Gastroesophageal sphincter (tissue), 3 donors: ENCODE measurements at regions not wholly inside any gene's neighbourhood (a gene's known extent, or its start where the extent isn't known, plus 50 kb on each side); places are given as distances from the start of the nearest gene placed in this dataset.

Experiments
- EP300 ChIP-seq: sonication (generic); formaldehyde crosslinking; IDR thresholded peaks from one replicate; pipeline ENCODE4 v1.6.1; 2017; ENCODE audit warnings: antibody characterized with exemption, mild to moderate bottlenecking
- POLR2A ChIP-seq, 2 donors: fragments of 450-650 bp; IDR thresholded peaks; one replicate each; pipeline ENCODE4 v1.6.1; 2017; ENCODE audit warnings: antibody characterized with exemption in 2 of 2, mild to moderate bottlenecking in 2 of 2, moderate library complexity in 1 of 2
- POLR2AphosphoS5 ChIP-seq: sonication (generic); formaldehyde crosslinking; IDR thresholded peaks from one replicate; pipeline ENCODE4 v1.6.1; 2017; ENCODE audit warnings: antibody characterized with exemption
- TF ChIP-seq, protein P1 (sequence below), 4 experiments: fragments of 200-600 bp in 2 of 4; fragments of 450-650 bp in 2 of 4; sonication (generic) in 1 of 4; IDR thresholded peaks; one replicate each; pipeline ENCODE4 v1.5.1; 2017 to 2019; ENCODE audit warnings: antibody characterized with exemption in 4 of 4, mild to moderate bottlenecking in 2 of 4, moderate library complexity in 2 of 4

DNA sequence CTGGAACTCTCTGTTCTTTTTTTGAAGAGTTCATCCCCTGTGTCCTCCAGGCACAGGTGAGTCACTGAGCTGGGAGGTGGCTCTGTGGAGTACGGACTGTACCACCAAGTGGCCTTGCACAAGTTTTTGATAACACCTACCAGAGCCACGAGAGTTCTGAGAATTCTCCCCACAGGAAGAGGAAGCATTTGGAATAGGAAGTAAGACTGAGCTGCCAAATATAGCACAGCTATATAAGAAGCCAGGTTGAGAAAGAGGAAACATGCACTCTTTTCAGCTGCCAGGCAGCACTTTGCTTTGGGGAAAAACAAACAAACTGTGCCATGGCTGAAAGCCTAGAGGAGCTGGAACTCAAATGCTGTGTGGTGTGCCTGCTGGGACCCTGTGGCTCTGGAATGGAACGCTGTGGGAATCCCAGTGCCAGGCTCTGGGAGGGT is 70.8 kb upstream of the RIPOR2 start:
- TF ChIP-seq POLR2A (IDR thresholded peaks at IDR 0.05): no peak
- TF ChIP-seq, protein P1, sequence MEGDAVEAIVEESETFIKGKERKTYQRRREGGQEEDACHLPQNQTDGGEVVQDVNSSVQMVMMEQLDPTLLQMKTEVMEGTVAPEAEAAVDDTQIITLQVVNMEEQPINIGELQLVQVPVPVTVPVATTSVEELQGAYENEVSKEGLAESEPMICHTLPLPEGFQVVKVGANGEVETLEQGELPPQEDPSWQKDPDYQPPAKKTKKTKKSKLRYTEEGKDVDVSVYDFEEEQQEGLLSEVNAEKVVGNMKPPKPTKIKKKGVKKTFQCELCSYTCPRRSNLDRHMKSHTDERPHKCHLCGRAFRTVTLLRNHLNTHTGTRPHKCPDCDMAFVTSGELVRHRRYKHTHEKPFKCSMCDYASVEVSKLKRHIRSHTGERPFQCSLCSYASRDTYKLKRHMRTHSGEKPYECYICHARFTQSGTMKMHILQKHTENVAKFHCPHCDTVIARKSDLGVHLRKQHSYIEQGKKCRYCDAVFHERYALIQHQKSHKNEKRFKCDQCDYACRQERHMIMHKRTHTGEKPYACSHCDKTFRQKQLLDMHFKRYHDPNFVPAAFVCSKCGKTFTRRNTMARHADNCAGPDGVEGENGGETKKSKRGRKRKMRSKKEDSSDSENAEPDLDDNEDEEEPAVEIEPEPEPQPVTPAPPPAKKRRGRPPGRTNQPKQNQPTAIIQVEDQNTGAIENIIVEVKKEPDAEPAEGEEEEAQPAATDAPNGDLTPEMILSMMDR (IDR thresholded peaks at IDR 0.05): no peak
- TF ChIP-seq POLR2AphosphoS5: peak; percentile 72
- no peak for TF ChIP-seq EP300
